Renal pelvis (tissue), 1 donor: ENCODE measurements at regions not wholly inside any gene's neighbourhood (a gene's known extent, or its start where the extent isn't known, plus 50 kb on each side); places are given as distances from the start of the nearest gene placed in this dataset.
"Not testable (repeated sequence)": the region's sequence is repeated elsewhere in the genome, so short reads cannot be mapped to it uniquely, and the experiment has no call there.

Experiments used
- DNase-seq: peaks from one replicate; pipeline ENCODE4 v3.0.0-alpha.2; 2013

DNA sequence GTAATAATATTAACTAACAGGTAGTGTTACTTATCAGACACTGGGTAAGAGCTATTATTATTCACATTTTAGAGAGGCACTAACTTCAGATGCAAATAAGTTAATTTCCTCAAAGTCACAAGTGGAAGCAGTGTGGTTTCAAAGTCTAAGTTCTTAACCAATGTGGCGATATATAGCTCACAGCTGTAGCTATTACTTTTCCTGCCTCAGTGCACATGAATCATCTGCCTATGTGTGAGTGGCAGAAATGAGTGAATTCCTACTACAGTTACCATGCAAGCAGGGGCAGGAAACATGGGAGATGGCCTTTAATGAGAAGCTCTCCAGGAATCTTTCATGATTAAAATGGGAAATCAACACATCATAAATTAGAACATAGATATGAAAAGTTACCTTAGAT, 126.2 kb upstream of the EYA4 start:
- DNase-seq: no peak

- DNase-seq: no peak
These were observed 125.2 kb upstream of the EYA4 start for GRCh38 chr6:133115946-133116345.

DNA sequence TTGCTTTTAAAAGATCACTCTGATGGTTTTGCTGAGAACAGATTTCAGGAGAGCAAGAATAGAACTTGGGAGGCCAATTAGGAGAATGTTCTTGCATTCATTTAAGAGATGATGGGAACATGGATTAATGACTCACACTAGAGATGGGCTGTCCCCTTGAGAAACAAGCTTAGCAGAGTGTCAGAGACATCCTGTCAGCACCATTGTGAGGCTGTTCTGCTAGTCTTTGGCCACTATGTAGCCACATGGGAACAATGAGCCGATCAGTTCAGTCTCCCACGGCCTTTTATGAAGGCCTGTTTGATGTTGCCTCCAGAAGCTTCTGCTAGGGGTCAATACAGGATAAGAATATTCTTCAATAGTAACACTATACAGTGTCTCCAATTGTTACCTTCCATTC, 113.0 kb upstream of the EYA4 start:
- no peak for DNase-seq

DNA sequence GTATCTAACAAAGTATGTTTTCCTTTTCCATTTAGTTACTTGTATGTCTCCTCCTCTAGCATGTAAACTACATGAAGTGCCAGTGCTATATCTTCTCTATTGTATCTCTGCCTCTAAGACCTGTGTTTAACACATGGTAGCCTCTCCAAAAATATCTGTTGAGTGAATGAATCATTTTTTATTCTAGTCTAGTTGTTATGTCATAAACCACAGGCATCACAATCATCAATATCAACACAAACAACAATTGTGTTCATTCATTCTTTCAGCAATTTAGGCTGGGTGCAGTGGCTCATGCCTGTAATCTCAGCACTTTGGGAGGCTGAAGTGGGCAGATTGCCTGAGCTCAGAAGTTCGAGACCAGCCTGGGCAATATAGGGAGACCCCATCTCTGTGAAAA, 111.6 kb upstream of the EYA4 start:
- no peak for DNase-seq

DNA sequence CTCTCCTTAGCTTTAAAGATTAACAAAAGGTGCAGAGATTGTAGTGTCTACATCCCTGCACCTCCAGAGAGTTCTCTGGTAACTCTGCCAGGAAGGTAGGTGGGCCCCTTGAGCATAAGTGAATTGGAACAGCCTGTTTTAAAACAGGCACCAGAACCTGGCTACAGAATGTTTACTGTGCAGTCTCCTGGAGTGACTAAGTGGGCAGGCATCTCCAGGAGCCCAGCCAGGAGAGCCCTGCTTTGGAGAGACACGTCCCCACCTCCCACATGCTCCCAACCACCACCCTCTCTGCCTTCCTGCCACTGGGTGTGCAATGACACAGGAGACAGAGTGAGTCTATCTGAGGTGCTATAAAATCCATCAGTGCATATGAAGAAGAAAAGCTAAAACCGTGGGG, 110.3 kb upstream of the EYA4 start:
- DNase-seq: no peak

- peak; percentile 52 for DNase-seq
These were observed 109.3 kb upstream of the EYA4 start for GRCh38 chr6:133131621-133132465.

- DNase-seq: no peak
These were observed 108.6 kb upstream of the EYA4 start for GRCh38 chr6:133132466-133132971.

DNA sequence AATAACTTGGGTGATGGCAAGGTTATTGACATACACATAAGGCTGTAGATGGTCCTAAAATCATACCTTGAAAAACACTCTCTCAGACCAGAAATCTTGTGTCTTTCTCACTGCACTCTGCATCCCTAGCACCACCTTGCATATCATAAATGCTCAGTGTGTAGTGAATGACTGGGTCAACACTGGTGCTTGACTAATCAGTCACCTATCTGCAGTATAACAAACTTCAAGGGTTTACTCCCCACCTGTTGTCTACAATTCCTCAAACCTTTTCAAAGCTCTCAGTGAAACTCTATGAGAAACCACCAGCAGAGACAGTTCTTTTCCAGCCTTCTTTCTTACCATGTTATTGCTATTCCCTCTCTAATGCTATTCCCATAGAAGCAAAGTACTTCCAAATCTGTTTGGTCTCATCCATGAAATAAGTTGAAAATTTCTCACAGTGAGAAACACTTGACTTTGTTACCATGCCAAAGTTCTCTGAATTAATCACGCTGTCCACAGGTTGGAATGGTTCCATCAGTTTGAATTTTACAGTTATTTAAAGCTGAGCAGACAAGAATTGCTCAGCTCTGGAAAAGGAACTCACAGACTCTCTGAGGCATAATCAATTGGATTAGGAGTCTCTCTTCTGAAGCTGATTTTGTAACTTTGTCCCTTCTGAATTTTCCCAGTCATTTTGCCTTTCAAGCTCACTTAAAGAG, 104.8 kb upstream of the EYA4 start:
- no peak for DNase-seq

GRCh38 chr6:133147470-133148184, 93.5 kb upstream of the EYA4 start:
- not testable (repeated sequence) for DNase-seq

DNA sequence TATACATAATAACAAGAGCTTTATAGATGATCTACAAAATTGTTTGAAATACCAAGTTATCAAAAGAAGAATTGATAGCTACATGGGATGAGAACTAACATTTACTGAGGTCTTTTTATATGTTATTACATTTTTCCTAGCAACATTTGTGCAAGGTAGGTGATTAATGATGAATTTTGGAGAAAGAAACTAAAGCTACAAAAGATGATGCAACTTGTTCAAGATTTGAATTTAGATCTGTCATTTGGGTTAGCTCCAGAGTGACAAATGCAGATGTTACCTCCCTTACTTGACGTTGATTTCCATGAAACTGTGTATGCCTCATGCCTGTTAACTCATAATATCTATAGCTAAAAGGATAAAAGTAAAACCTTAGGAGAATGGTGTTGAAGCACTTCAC, 84.5 kb upstream of the EYA4 start:
- DNase-seq: no peak

GRCh38 chr6:133157995-133158394, 83.2 kb upstream of the EYA4 start:
- DNase-seq: peak; percentile 69

GRCh38 chr6:133159255-133159795, 81.8 kb upstream of the EYA4 start:
- DNase-seq: no peak

DNA sequence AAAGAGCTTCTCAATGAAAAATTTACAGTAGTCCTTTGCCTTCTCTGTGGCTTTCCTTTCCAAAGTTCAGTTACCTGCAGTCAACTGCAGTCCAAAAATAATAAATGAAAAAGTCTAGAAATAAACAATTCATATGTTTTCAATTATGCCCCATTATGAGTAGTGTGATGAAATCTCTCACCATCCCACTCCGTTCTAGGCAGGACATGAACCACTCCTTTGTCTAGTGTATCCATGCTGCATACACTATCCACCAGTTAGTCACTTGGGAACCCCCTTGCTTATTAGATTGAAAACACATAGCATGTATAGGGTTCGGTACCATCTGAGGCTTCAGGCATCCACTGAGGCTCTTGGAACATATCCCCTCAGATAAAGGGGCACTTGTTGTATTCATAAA, 80.6 kb upstream of the EYA4 start:
- no peak for DNase-seq

DNA sequence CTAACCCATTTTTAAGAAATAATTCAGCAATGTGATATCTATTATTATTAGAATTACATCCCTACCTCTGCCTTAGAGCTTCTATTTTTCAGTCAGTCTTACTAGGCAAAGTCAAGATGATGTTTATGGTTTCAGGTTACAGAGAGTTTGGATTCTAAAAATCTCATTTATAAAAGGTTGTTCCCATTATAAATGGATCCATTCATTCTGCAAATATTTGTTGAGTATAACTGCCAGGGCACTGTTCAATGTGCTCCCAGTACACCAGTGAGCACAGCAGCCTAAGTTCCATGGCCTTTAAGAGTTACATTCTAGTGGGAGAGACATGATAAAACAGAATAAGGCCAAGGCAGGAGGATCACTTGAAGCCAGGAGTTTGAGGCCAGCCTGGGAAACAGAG, 75.9 kb upstream of the EYA4 start:
- no peak for DNase-seq

DNA sequence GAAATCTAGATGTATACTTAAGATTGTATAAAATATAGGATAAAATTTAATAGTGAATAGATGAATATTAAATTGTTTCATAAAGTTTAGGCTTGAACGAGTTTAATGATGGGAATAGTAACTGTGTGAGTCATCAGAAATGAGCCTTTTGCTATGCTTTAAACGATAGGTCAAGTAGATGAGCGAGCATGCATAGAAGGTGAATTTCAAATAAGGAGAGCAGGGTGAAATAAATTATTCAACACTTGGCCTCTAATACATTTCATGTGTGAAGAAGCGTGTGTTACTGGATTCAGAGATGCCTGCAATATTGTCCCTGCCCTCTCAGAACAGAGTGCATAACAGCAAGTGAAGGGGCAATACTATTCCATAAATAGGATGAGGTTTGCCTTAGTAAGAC, 74.4 kb upstream of the EYA4 start:
- no peak for DNase-seq

DNA sequence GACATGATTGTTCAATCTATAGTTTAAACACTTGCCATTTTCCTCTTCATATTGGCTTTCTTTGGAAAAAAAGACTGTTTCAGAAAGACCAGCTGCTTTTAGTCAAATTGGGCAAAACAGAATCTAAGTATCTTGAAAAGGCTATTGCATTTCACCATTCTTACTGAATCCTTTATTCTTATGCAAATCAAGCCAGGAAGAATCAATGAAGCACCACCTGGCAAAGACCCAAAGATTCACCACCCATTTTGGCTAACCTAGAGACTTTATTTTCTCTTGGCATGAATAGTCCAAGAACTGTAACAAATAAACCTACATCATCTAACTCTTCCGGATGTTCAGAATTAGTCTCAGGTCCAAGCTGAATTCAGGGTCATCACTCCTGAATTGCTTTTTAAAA, 71.3 kb upstream of the EYA4 start:
- no peak for DNase-seq

- no peak for DNase-seq
These were observed 70.6 kb upstream of the EYA4 start for GRCh38 chr6:133170602-133171001.

DNA sequence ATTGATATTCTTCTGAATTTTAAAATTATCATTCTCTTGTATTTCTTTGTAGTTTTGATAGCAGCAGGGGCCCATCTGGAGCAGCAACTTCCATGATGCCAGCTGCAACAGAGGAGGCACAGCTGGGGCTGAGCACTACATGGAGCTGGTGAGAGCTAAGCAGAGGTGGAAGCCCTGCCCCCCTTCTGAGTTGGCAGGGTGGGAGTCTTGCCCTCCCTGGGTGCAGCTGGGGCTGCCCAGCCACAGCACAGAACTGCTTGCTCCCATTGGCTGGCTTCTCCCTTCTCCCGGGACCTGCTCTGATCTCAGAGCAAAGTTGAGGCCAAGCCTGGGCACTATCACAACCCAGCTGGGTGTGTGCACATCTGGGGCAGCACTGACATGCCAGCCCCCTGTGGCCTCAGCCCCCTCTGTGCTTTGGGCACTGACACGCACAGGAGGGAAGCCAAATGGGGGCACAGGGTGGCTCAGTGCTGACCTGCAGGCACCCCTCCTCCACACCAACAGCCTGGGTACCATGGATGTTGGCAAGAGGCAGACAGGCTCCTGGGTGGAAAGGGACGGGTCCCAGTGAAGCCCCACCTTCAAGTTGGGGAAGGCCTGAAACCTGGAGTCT, 69.1 kb upstream of the EYA4 start:
- DNase-seq: no peak

- DNase-seq: no peak
These were observed 67.9 kb upstream of the EYA4 start for GRCh38 chr6:133173276-133173675.

- no peak for DNase-seq
These were observed 61.7 kb upstream of the EYA4 start for GRCh38 chr6:133179481-133179880.

DNA sequence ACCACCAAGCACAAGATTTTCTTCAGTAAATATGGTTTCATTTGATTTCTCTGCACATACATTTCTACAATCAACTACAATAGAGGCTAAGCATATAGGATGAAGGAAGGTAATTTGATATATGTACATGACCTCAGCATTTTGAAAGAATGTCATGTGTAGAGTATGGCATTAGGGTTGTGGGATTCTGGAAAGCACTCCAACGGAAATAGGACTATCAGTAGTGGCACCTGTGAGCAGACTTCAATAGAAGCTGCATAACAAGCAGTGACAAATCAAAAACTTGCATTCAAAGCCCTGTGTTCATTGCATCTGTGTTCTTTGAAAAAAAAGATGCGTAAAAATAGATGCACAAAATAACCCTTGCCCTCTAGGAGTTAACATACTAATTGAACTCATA, 57.5 kb upstream of the EYA4 start:
- DNase-seq: no peak

GRCh38 chr6:133184798-133185372, 56.3 kb upstream of the EYA4 start:
- DNase-seq: peak; percentile 17
